ENCODE measurements at regions not wholly inside any gene's neighbourhood (a gene's known extent, or its start where the extent isn't known, plus 50 kb on each side); places are given as distances from the start of the nearest gene placed in this dataset.

GRCh38 chr3:18669374-18669773 lies 244.2 kb upstream of the SATB1 start:
- TF ChIP-seq, protein P1, sequence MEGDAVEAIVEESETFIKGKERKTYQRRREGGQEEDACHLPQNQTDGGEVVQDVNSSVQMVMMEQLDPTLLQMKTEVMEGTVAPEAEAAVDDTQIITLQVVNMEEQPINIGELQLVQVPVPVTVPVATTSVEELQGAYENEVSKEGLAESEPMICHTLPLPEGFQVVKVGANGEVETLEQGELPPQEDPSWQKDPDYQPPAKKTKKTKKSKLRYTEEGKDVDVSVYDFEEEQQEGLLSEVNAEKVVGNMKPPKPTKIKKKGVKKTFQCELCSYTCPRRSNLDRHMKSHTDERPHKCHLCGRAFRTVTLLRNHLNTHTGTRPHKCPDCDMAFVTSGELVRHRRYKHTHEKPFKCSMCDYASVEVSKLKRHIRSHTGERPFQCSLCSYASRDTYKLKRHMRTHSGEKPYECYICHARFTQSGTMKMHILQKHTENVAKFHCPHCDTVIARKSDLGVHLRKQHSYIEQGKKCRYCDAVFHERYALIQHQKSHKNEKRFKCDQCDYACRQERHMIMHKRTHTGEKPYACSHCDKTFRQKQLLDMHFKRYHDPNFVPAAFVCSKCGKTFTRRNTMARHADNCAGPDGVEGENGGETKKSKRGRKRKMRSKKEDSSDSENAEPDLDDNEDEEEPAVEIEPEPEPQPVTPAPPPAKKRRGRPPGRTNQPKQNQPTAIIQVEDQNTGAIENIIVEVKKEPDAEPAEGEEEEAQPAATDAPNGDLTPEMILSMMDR (IDR thresholded peaks at IDR 0.05; ENCODE audit: unreplicated experiment): no peak
- Mint-ChIP-seq H3K9me3 (ENCODE audit: unreplicated experiment) (no peaks in the 10 kb centered on the region), H3K27me3 (ENCODE audit: insufficient read depth, unreplicated experiment) (no peaks in the 10 kb centered on the region), H3K4me1 (ENCODE audit: insufficient read depth, unreplicated experiment) (no peaks in the 10 kb centered on the region), H3K4me3 (ENCODE audit: unreplicated experiment) (no peak overlapping the region), H3K27ac (ENCODE audit: low read depth, unreplicated experiment) (no peak overlapping the region), H3K36me3 (ENCODE audit: insufficient read depth, unreplicated experiment) (no peaks in the 10 kb centered on the region)
- CTCF ChIA-PET: interaction anchor here (0.9 kb wide), 1 partner anchor 109 kb away, joined by 3 read pairs; no protein-coding TSS in a partner anchor
- POLR2A ChIA-PET: interaction anchor here (0.6 kb wide), 1 partner anchor 1089 kb away, joined by 5 read pairs; no protein-coding TSS in a partner anchor
- BruUV-seq (replicated peaks): no TSS peak
- DNase-seq (ENCODE audit: unreplicated experiment): no peak
- intact Hi-C loops (cut with micrococcal nuclease): no loop called here

DNA sequence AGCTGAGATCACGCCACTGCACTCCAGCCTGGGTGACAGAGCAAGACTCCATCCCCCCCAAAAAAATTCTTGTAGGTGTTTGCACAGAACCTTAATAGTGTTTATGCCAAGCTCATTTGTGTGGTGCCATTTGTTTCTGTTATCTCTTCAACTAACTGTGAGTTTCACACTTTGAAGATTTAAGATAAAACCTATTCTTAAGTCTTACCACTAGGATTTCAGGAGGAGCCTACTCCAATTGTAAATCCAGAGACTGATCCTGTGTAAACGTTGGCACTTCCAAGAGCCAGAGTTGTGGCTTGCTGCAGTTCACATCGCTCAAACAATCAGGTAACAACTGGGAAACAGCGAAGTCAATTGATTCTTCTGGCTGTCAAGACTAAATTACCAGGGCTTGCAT lies 242.4 kb upstream of the SATB1 start:
- Mint-ChIP-seq H3K9me3 (ENCODE audit: unreplicated experiment) (no peaks in the 10 kb centered on the region), H3K4me3 (ENCODE audit: unreplicated experiment) (no peak overlapping the region), H3K36me3 (ENCODE audit: insufficient read depth, unreplicated experiment) (no peaks in the 10 kb centered on the region), H3K27me3 (ENCODE audit: insufficient read depth, unreplicated experiment) (no peaks in the 10 kb centered on the region), H3K4me1 (ENCODE audit: insufficient read depth, unreplicated experiment) (no peaks in the 10 kb centered on the region), H3K27ac (ENCODE audit: low read depth, unreplicated experiment) (no peak overlapping the region)
- BruUV-seq (replicated peaks): no TSS peak
- intact Hi-C loops (cut with micrococcal nuclease): no loop called here
- no peak for DNase-seq (ENCODE audit: unreplicated experiment)
- POLR2A ChIA-PET: no interaction called here
- TF ChIP-seq, protein P1 (IDR thresholded peaks at IDR 0.05; ENCODE audit: unreplicated experiment): no peak
- CTCF ChIA-PET: interaction anchor here (0.6 to 0.7 kb wide), 2 partner anchors 130 to 922 kb away, joined by 3 read pairs; no protein-coding TSS in a partner anchor

GRCh38 chr3:18666655-18667054 lies 241.5 kb upstream of the SATB1 start:
- no peaks in the 10 kb centered on the region for H3K9me3 Mint-ChIP-seq (ENCODE audit: unreplicated experiment)
- H3K27ac Mint-ChIP-seq (ENCODE audit: low read depth, unreplicated experiment): no peak overlapping the region
- TF ChIP-seq, protein P1 (IDR thresholded peaks at IDR 0.05; ENCODE audit: unreplicated experiment): no peak
- no peak for DNase-seq (ENCODE audit: unreplicated experiment)
- ChIA-PET CTCF (interaction anchor here (0.6 kb wide), 1 partner anchor 921 kb away, joined by 3 read pairs; no protein-coding TSS in a partner anchor), POLR2A (no interaction called here)
- BruUV-seq (replicated peaks): no TSS peak
- H3K27me3 Mint-ChIP-seq (ENCODE audit: insufficient read depth, unreplicated experiment): no peaks in the 10 kb centered on the region
- intact Hi-C loops (cut with micrococcal nuclease): no loop called here
- no peak overlapping the region for H3K4me3 Mint-ChIP-seq (ENCODE audit: unreplicated experiment)
- H3K36me3 Mint-ChIP-seq (ENCODE audit: insufficient read depth, unreplicated experiment): no peaks in the 10 kb centered on the region
- no peaks in the 10 kb centered on the region for H3K4me1 Mint-ChIP-seq (ENCODE audit: insufficient read depth, unreplicated experiment)

DNA sequence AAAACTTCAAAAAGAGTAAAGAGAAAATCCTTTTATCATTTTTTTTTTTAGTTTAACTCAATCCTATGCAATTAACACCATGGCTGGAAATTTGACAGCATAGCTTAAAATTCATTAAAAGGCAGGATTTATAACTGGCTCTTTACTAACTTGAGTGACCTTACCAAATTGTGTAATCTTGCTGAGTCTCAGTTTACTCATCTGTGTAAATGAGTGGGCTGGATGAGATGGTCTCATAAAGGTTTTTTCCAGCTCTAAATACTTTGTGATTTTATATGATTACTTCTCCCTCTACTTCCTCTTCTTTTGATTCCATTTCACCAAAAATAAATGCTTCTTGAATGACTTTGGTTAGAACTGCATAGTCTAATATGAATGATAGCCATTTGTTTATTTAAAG lies 234.9 kb upstream of the SATB1 start:
- DNase-seq (ENCODE audit: unreplicated experiment): no peak
- intact Hi-C loops (cut with micrococcal nuclease): no loop called here
- ChIA-PET CTCF (no interaction called here), POLR2A (no interaction called here)
- H3K4me3 Mint-ChIP-seq (ENCODE audit: unreplicated experiment): no peak overlapping the region
- H3K36me3 Mint-ChIP-seq (ENCODE audit: insufficient read depth, unreplicated experiment): no peaks in the 10 kb centered on the region
- no peaks in the 10 kb centered on the region for H3K27me3 Mint-ChIP-seq (ENCODE audit: insufficient read depth, unreplicated experiment)
- BruUV-seq (replicated peaks): no TSS peak
- H3K9me3 Mint-ChIP-seq (ENCODE audit: unreplicated experiment): peaks cover 7% of the 10 kb centered on the region
- TF ChIP-seq, protein P1 (IDR thresholded peaks at IDR 0.05; ENCODE audit: unreplicated experiment): no peak
- H3K27ac Mint-ChIP-seq (ENCODE audit: low read depth, unreplicated experiment): no peak overlapping the region
- no peaks in the 10 kb centered on the region for H3K4me1 Mint-ChIP-seq (ENCODE audit: insufficient read depth, unreplicated experiment)
